HEK293T (cell line): ENCODE measurements at regions not wholly inside any gene's neighbourhood (a gene's known extent, or its start where the extent isn't known, plus 50 kb on each side); places are given as distances from the start of the nearest gene placed in this dataset.

ENCODE experiments used
- CTCF ChIA-PET: fragments of 350-600 bp; formaldehyde crosslinking; extraction: SDS; loops from one replicate; lab custom pipeline; 2021; ENCODE audit warnings: antibody characterized with exemption, inconsistent platforms; lab: Yijun Ruan, JAX
- POLR2A ChIA-PET: fragments of 350-600 bp; formaldehyde crosslinking; extraction: SDS; loops from one replicate; lab custom pipeline; 2020; ENCODE audit warnings: antibody characterized with exemption, inconsistent platforms; lab: Yijun Ruan, JAX
- DNase-seq: peaks from one replicate; pipeline ENCODE4 v3.0.0; 2012; ENCODE audit warnings: mixed read lengths; ENCODE audit errors: extremely low spot score
- ARNT ChIP-seq: fragments of 450-650 bp; IDR thresholded peaks from 2 replicates; pipeline ENCODE4 v1.6.1; 2017; ENCODE audit warnings: mild to moderate bottlenecking
- BHLHE40 ChIP-seq: fragments of 450-650 bp; IDR thresholded peaks from 2 replicates; pipeline ENCODE4 v1.6.1; 2016; ENCODE audit warnings: mild to moderate bottlenecking, moderate library complexity, borderline replicate concordance
- CTBP1 ChIP-seq: fragments of 450-650 bp; IDR thresholded peaks from 2 replicates; pipeline ENCODE4 v1.6.1; 2016; ENCODE audit warnings: borderline replicate concordance
- ELF4 ChIP-seq: fragments of 450-650 bp; IDR thresholded peaks from 2 replicates; pipeline ENCODE4 v1.6.1; 2017; ENCODE audit warnings: antibody characterized with exemption
- FOXA1 ChIP-seq: fragments of 450-650 bp; IDR thresholded peaks from 2 replicates; pipeline ENCODE4 v1.6.1; 2016; ENCODE audit warnings: mild to moderate bottlenecking
- FOXK2 ChIP-seq: fragments of 450-650 bp; IDR thresholded peaks from 2 replicates; pipeline ENCODE4 v1.6.1; 2016; ENCODE audit warnings: mild to moderate bottlenecking
- FOXM1 ChIP-seq: fragments of 450-650 bp; IDR thresholded peaks from 2 replicates; pipeline ENCODE4 v1.6.1; 2017; ENCODE audit warnings: mild to moderate bottlenecking, borderline replicate concordance
- HDGF ChIP-seq: fragments of 450-650 bp; IDR thresholded peaks from 2 replicates; pipeline ENCODE4 v1.6.1; 2017; ENCODE audit warnings: antibody characterized with exemption, borderline replicate concordance
- L3MBTL2 ChIP-seq: fragments of 450-650 bp; conservative IDR thresholded peaks from 2 replicates; pipeline ENCODE4 v1.6.1; 2016; ENCODE audit warnings: mild to moderate bottlenecking
- LEF1 ChIP-seq: fragments of 450-650 bp; IDR thresholded peaks from 2 replicates; pipeline ENCODE4 v1.6.1; 2017; ENCODE audit warnings: mild to moderate bottlenecking, borderline replicate concordance
- NFRKB ChIP-seq: fragments of 450-650 bp; IDR thresholded peaks from 2 replicates; pipeline ENCODE4 v1.6.1; 2016; ENCODE audit warnings: mild to moderate bottlenecking, moderate library complexity
- PKNOX1 ChIP-seq: fragments of 450-650 bp; IDR thresholded peaks from 2 replicates; pipeline ENCODE4 v1.6.1; 2016
- SP1 ChIP-seq: fragments of 450-650 bp; IDR thresholded peaks from 2 replicates; pipeline ENCODE4 v1.6.1; 2017
- SUZ12 ChIP-seq: fragments of 450-650 bp; IDR thresholded peaks from 2 replicates; pipeline ENCODE4 v1.6.1; 2016; ENCODE audit warnings: mild to moderate bottlenecking
- TARDBP ChIP-seq: fragments of 450-650 bp; IDR thresholded peaks from 2 replicates; pipeline ENCODE4 v1.6.1; 2016
- ZNF384 ChIP-seq: fragments of 450-650 bp; IDR thresholded peaks from 2 replicates; pipeline ENCODE4 v1.6.1; 2016

- no peak for TF ChIP-seq BHLHE40
- DNase-seq: no peak
- ChIA-PET CTCF (no interaction called here), POLR2A (no interaction called here)
Observed at GRCh38 chr18:45519411-45520280, 95.6 kb upstream of the SLC14A2 start.

- ChIA-PET CTCF (no interaction called here), POLR2A (no interaction called here)
- no peak for TF ChIP-seq TARDBP
- no peak for TF ChIP-seq LEF1
- no peak for TF ChIP-seq ARNT
- no peak for TF ChIP-seq FOXK2
- no peak for TF ChIP-seq ELF4
- TF ChIP-seq BHLHE40: no peak
- no peak for DNase-seq
Observed at GRCh38 chr18:45521136-45521535, 94.1 kb upstream of the SLC14A2 start.

- no peak for DNase-seq
- ChIA-PET CTCF (no interaction called here), POLR2A (no interaction called here)
- TF ChIP-seq ZNF384 (no peak), SUZ12 (no peak), BHLHE40 (no peak), L3MBTL2 (no peak), ARNT (no peak), ELF4 (no peak), TARDBP (no peak), FOXA1 (no peak), FOXM1 (no peak)
Observed at GRCh38 chr18:45521777-45522176, 93.5 kb upstream of the SLC14A2 start.

GRCh38 chr18:45522371-45522770, 92.9 kb upstream of the SLC14A2 start:
- TF ChIP-seq BHLHE40 (no peak), SUZ12 (no peak), ZNF384 (no peak), TARDBP (no peak), HDGF (no peak), ARNT (no peak), L3MBTL2 (no peak), ELF4 (no peak), NFRKB (no peak), PKNOX1 (no peak)
- POLR2A ChIA-PET: no interaction called here
- no peak for DNase-seq
- CTCF ChIA-PET: no interaction called here

- CTCF ChIA-PET: interaction anchor here (0.5 kb wide), 1 partner anchor 110 kb away, joined by 3 read pairs; no protein-coding TSS in a partner anchor
- DNase-seq: no peak
- TF ChIP-seq HDGF: no peak
- POLR2A ChIA-PET: no interaction called here
Observed at GRCh38 chr18:45525301-45525700, 90.0 kb upstream of the SLC14A2 start.

GRCh38 chr18:45526114-45526841, 89.0 kb upstream of the SLC14A2 start:
- TF ChIP-seq SUZ12 (no peak), LEF1 (no peak), NFRKB (no peak), SP1 (no peak), FOXK2 (no peak)
- DNase-seq: no peak
- POLR2A ChIA-PET: interaction anchor here (1.1 kb wide), 1 partner anchor 13 kb away, joined by 3 read pairs; no protein-coding TSS in a partner anchor
- CTCF ChIA-PET: interaction anchor here (0.5 kb wide), 1 partner anchor 111 kb away, joined by 3 read pairs; no protein-coding TSS in a partner anchor

GRCh38 chr18:45527891-45528290, 87.4 kb upstream of the SLC14A2 start:
- ChIA-PET POLR2A (no interaction called here), CTCF (interaction anchor here (0.7 kb wide), 1 partner anchor 112 kb away, joined by 5 read pairs; no protein-coding TSS in a partner anchor)
- no peak for DNase-seq
- no peak for TF ChIP-seq CTBP1
- TF ChIP-seq FOXM1: no peak
- no peak for TF ChIP-seq SP1
- TF ChIP-seq PKNOX1: no peak
- no peak for TF ChIP-seq TARDBP
- TF ChIP-seq ELF4: no peak
- no peak for TF ChIP-seq HDGF
- no peak for TF ChIP-seq ZNF384
